SK-N-MC (cell line): ENCODE measurements at regions not wholly inside any gene's neighbourhood (a gene's known extent, or its start where the extent isn't known, plus 50 kb on each side); places are given as distances from the start of the nearest gene placed in this dataset.

Source experiments
- DNase-seq: peaks from one replicate; pipeline ENCODE4 v3.0.0-alpha.2; 2011; ENCODE audit warnings: low read depth, low spot score
- H3K27ac ChIP-seq: fragments of 200-600 bp; sonication (generic); 2 replicates; pipeline ENCODE4 v1.5.1; 2016; ENCODE audit warnings: mixed run types
- H3K36me3 ChIP-seq: fragments of 200-600 bp; sonication (generic); 2 replicates; pipeline ENCODE4 v1.6.1; 2017; ENCODE audit warnings: antibody characterized with exemption, low read length, mixed read lengths; ENCODE audit not compliant: insufficient read depth
- H3K4me3 ChIP-seq: fragments of 200-600 bp; sonication (generic); 2 replicates; pipeline ENCODE4 v1.5.1; 2016
- H3K9ac ChIP-seq: fragments of 200-600 bp; sonication (generic); 2 replicates; pipeline ENCODE4 v1.8.0; 2017; ENCODE audit warnings: mixed run types, mixed read lengths; ENCODE audit not compliant: insufficient read length
- H3K9me3 ChIP-seq: fragments of 200-600 bp; sonication (generic); 2 replicates; pipeline ENCODE4 v1.6.1; 2017; ENCODE audit warnings: low read depth, mild to moderate bottlenecking, antibody characterized with exemption, low read length, moderate library complexity, mixed read lengths
- EZH2 ChIP-seq: fragments of 200-600 bp; sonication (generic); IDR thresholded peaks from one replicate; pipeline ENCODE4 v1.6.1; 2017; ENCODE audit warnings: antibody characterized with exemption
- FOXP2 ChIP-seq: optimal IDR thresholded peaks from 2 replicates; pipeline ENCODE3; 2011; ENCODE audit warnings: mild to moderate bottlenecking, moderate library complexity; ENCODE audit not compliant: insufficient read depth; ENCODE audit errors: extremely low read length, control extremely low read depth
- POLR2AphosphoS5 ChIP-seq: IDR thresholded peaks from 2 replicates; pipeline ENCODE4 v1.6.1; 2012; ENCODE audit warnings: mild to moderate bottlenecking, low read depth, low read length, borderline replicate concordance

DNA sequence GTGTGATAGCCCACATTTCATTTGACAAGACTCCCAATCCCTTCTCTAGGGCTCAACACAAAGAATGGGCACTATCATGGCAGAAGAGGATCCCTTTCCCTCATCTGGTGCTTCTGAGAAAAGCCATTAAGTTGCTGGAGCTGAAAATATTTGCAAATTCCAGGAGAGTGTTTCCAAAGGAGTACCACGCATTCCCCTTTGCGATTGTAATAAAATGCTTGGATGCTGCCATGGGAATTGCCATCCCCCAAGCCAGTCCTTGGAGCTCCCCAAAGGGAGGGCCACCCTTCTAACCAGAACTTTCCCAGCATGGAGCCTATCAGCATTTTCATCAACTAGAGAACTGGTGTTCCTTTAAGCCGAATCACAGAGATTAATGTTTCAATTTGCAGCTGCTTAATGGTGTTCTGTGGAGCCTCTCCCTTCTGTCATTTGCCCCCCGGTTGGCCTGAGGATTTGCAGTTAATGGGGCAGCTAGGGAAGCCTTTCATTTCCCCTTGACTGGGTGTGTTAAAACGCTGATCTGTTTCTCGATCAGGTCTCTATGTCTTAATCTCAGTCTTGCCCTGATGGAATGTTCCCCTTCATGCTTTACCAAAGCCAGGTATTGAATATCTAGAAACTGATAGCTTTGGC, 133.0 kb downstream of the ENC1 start:
- H3K9ac ChIP-seq, result no peak overlapping the region
- TF ChIP-seq POLR2AphosphoS5 (no peak), EZH2 (no peak), FOXP2 (no peak)
- no peak for DNase-seq
- H3K36me3 ChIP-seq, result no peaks in the 10 kb centered on the region
- H3K9me3 ChIP-seq, result no peaks in the 10 kb centered on the region
- H3K4me3 ChIP-seq, result no peak overlapping the region
- no peak overlapping the region for H3K27ac ChIP-seq

- H3K36me3 ChIP-seq, result no peaks in the 10 kb centered on the region
- no peaks in the 10 kb centered on the region for H3K9me3 ChIP-seq
- no peak overlapping the region for H3K27ac ChIP-seq
- no peak for DNase-seq
- H3K9ac ChIP-seq, result no peak overlapping the region
- TF ChIP-seq FOXP2 (no peak), POLR2AphosphoS5 (no peak)
- H3K4me3 ChIP-seq, result no peak overlapping the region
These were observed 134.4 kb downstream of the ENC1 start for GRCh38 chr5:74506119-74506518.

DNA sequence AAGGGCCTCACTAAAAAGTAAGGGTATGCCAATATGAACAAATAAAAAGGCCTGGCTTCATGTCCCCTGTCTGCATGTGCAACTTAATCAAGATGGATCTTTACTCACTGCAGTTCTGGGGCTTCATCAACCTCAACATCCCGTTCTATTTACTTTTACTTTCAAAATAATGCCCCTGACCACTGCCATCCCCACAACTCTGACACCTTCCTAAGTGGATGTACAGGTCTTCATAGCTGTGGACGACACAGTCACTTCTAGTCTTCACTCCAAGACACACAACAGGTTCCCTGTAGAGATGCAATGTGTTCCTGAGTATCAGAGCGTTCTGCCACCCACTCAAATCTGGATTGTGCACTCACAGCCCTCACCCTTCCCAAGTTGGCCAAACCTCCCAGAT, 136.1 kb downstream of the ENC1 start:
- H3K4me3 ChIP-seq, result no peak overlapping the region
- TF ChIP-seq EZH2 (no peak), POLR2AphosphoS5 (no peak), FOXP2 (no peak)
- H3K9ac ChIP-seq, result no peak overlapping the region
- no peaks in the 10 kb centered on the region for H3K36me3 ChIP-seq
- H3K27ac ChIP-seq, result no peak overlapping the region
- no peaks in the 10 kb centered on the region for H3K9me3 ChIP-seq
- no peak for DNase-seq

- Histone ChIP-seq H3K9ac (no peak overlapping the region), H3K36me3 (no peaks in the 10 kb centered on the region), H3K9me3 (no peaks in the 10 kb centered on the region), H3K27ac (no peak overlapping the region), H3K4me3 (no peak overlapping the region)
- TF ChIP-seq POLR2AphosphoS5 (no peak), FOXP2 (no peak), EZH2 (no peak)
- DNase-seq, result no peak
These were observed 138.0 kb downstream of the ENC1 start for GRCh38 chr5:74502479-74502950.

- H3K9ac ChIP-seq, result no peak overlapping the region
- H3K27ac ChIP-seq, result no peak overlapping the region
- H3K9me3 ChIP-seq, result no peaks in the 10 kb centered on the region
- no peak overlapping the region for H3K4me3 ChIP-seq
- DNase-seq, result no peak
- TF ChIP-seq FOXP2 (no peak), EZH2 (no peak), POLR2AphosphoS5 (no peak)
- H3K36me3 ChIP-seq, result no peaks in the 10 kb centered on the region
These were observed 138.7 kb downstream of the ENC1 start for GRCh38 chr5:74501674-74502478.

- Histone ChIP-seq H3K36me3 (no peaks in the 10 kb centered on the region), H3K4me3 (no peak overlapping the region), H3K9ac (no peak overlapping the region), H3K27ac (no peak overlapping the region), H3K9me3 (no peaks in the 10 kb centered on the region)
- no peak for DNase-seq
- TF ChIP-seq POLR2AphosphoS5 (no peak), FOXP2 (no peak), EZH2 (no peak)
These were observed 140.2 kb downstream of the ENC1 start for GRCh38 chr5:74500110-74500917.

DNA sequence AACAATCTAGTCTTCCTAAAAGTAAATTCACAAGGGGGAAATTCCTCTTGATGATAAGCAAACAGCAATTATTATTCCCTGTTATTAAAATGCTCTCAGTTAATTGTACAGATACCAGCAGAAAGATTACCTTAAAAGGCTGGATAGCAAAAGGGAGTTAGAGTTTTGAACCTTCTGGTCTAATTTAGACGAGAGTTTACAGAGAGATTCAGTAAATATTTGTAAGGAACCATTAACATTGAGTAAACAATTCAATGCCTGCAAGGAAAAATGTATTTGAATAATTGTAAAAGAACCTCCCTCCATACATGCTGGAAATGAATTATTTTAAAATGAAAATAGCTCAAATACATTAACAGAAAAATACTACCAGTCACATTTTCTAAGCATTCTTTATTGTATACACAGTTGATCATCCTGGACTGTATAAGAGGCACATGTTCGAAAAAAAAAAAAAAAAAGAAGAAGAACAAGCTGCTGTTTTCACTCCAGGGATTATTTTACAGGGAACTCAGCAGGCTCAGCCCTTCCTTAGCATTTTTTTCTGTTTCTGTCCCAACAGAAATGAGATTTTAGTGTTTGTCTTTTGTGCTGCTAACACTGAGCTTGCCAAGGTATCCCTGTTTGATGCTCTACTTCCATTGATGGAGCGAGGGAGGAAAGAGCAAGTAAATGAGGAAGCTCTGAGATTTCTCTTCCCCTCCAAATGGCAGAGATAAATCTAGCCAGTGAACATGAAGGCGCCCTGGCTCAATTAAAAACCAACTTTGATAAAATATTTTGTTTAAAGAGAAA, 141.1 kb downstream of the ENC1 start:
- TF ChIP-seq FOXP2, result no peak
- TF ChIP-seq POLR2AphosphoS5, result no peak
- TF ChIP-seq EZH2, result no peak
- Histone ChIP-seq H3K36me3 (no peaks in the 10 kb centered on the region), H3K27ac (no peak overlapping the region), H3K9ac (no peak overlapping the region), H3K9me3 (no peaks in the 10 kb centered on the region), H3K4me3 (no peak overlapping the region)
- no peak for DNase-seq

DNA sequence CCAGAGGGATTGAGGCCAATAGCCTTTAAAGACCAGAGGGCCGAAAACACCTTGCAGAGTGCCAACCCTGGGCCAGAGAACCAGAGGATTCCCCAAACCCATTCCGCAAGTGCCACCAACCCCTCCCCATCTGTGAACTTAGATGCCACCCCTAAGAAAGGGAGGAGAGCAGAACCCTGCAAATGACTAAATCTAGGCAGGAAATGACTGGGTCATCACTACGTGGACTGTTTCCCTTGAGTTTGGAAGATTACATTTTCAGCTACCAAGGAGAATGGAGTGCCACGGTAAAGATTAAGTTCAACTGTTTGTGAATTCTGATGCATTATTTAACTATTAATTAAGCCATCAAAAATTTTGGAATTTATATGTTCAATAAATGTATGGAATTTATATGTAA, 142.8 kb downstream of the ENC1 start:
- Histone ChIP-seq H3K9me3 (no peaks in the 10 kb centered on the region), H3K27ac (no peak overlapping the region), H3K4me3 (no peak overlapping the region), H3K36me3 (no peaks in the 10 kb centered on the region), H3K9ac (no peak overlapping the region)
- DNase-seq, result no peak
- TF ChIP-seq FOXP2 (no peak), EZH2 (no peak), POLR2AphosphoS5 (no peak)
